ENCODE measurements at regions not wholly inside any gene's neighbourhood (a gene's known extent, or its start where the extent isn't known, plus 50 kb on each side); places are given as distances from the start of the nearest gene placed in this dataset.
"Not testable (repeated sequence)": the region's sequence is repeated elsewhere in the genome, so short reads cannot be mapped to it uniquely, and the experiment has no call there.

DNA sequence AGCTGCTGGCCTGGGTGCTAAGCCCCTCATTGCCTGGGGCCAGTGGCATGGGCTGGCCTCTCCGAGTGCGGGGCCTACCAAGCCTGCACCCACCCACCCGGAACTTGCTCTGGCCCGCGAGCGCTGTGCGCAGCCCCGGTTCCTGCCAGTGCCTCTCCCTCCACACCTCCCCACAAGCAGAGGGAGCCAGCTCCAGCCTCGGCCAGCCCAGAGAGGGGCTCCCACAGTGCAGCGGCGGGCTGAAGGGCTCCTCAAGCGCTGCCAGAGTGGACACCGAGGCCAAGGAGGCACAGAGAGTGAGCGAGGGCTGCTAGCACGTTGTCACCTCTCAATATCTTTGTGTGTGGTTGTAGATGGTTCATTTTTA lies 74.8 kb upstream of the ATP1A1 start:
- not testable (repeated sequence) for DNase-seq (ENCODE audit: low read depth)

- DNase-seq (ENCODE audit: low read depth), result no peak
Measured at GRCh38 chr1:116298746-116299145, 74.3 kb upstream of the ATP1A1 start.

DNA sequence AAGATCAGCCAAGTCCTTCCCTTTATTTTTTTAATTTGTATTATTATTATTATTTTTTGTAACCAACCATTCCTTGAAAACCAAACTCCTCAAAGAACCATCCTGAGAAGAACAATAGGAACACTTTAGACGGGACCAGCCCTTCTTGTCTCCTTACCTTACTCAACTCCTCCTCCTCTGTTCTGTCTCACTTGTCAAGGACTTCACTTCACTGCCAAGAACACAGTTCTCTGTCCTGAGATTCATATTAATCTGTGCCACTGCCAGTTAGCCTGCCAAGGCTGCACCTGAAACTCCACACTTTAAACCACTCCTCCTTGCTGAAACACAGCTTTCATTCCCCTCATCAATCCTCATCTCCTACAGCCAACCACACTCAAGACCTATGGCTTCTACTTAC lies 73.8 kb upstream of the ATP1A1 start:
- no peak for DNase-seq (ENCODE audit: low read depth)

DNA sequence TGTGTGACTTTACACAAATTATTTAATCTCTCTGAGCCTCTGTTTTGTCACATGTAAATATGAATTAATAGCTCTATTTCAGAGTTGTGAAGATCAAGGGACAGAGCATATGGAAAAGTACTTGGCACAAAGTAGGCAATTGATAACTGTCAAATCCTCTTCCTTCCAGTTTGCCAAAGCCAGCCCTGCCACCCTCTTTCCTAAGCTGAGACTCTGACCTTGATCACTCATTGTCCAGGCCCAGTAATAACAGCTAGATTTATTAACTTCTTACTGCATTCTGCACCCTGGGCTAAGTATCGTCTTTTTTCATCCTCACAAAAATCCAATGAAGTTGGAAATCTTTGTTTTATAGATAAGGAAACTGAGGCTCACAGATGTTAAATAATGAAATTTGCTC lies 70.8 kb upstream of the ATP1A1 start:
- DNase-seq (ENCODE audit: low read depth), result no peak

- no peak for DNase-seq (ENCODE audit: low read depth)
Measured at GRCh38 chr1:116306102-116306501, 66.9 kb upstream of the ATP1A1 start.

GRCh38 chr1:116306840-116307442 lies 66.1 kb upstream of the ATP1A1 start:
- DNase-seq (ENCODE audit: low read depth), result no peak

DNA sequence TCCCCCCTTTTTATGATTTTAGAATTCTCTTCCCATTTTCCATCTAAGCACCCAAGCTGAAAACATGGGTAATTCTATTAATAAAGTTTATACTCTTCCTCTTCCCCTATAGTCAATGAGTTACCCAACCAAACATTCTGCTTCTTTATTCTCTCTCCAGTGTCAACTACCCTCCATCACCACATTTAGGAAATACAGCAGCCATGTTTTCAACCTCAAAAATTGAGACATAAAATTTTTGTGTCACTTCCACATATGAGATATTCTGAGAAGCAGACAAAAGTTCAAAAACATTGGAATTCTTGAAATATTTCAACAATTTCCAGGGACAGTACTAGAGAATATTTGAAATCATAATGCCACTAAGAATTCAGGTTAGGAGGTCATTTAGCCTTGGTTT lies 64.8 kb upstream of the ATP1A1 start:
- no peak for DNase-seq (ENCODE audit: low read depth)

- DNase-seq (ENCODE audit: low read depth), result no peak
Measured at GRCh38 chr1:116309090-116309870, 63.8 kb upstream of the ATP1A1 start.

GRCh38 chr1:116310180-116310579 lies 62.9 kb upstream of the ATP1A1 start:
- DNase-seq (ENCODE audit: low read depth), result no peak

- DNase-seq (ENCODE audit: low read depth), result no peak
Measured at GRCh38 chr1:116311193-116311592, 61.9 kb upstream of the ATP1A1 start.

DNA sequence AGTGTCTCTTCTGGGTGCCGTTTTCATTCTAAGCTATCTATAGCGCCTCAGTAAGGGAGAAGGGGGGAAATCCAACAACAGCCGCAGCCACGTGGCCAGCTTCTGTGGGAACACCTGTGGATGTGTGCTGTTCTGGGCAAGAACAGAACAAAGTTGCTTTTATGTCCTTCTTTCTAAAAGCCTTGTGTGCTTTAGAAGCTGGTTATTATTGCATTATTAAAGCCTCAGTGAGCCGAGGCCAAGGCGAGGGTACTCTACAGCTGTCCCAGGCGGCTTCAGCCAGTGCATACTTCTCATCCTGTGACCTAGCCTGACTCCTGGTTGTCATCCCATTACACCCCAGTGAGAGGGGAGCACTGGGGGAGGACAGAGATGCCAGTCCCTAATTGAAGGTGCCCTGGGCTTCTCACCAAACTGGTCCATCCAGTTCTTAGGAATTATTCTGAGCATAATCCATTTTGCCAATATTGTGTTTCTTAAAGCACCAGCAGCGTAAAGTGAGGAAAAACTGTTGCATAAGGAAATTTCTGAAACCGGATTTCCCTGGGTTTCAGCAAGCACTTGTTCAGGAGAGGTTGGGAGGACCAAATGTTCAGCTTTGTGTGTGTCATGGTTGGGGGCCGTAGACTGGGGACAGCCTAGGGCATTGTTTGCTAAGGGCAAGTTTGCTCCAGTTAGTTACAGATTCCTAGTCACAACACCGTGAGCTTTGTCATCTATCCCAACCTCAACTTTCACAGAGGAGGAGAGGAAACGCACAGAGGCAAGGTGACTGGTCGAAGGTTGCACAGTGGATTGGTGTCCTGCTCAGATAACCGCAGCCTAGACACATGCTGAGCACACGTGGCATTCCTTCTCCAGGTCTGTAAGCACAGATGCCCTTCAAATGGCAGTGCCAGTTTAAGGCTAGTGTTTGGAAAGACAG lies 61.0 kb upstream of the ATP1A1 start:
- DNase-seq (ENCODE audit: low read depth), result no peak

- DNase-seq (ENCODE audit: low read depth), result no peak
Measured at GRCh38 chr1:116312681-116313069, 60.4 kb upstream of the ATP1A1 start.

GRCh38 chr1:116313776-116314175 lies 59.3 kb upstream of the ATP1A1 start:
- no peak for DNase-seq (ENCODE audit: low read depth)

DNA sequence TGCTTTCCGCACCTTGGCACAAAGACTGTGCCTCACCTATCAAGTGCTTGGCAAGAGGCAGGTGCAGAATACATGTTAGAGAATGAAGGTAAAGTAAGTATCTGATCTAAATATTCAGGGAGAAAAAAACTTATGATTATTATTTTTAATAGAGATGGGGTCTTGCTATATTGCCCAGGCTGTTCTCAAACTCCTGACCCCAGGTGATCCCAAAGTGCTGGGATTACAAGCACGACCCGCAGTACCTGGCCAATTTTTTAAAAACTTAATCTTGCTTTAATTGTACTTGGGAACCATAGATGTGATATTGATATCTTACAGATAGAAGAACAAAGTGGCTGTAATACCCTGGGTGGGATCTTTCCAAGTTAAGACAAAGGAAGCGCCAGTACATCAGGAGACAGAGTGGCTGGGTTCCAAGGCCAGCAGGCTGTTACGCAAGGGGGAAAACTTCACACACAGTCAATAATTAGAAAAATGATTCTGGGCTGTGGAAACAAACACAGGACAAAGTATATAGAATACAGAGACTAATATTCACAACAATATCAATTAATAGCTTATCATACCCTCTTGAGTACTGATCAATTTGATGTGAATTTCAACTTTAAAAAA lies 58.6 kb upstream of the ATP1A1 start:
- DNase-seq (ENCODE audit: low read depth), result no peak

DNA sequence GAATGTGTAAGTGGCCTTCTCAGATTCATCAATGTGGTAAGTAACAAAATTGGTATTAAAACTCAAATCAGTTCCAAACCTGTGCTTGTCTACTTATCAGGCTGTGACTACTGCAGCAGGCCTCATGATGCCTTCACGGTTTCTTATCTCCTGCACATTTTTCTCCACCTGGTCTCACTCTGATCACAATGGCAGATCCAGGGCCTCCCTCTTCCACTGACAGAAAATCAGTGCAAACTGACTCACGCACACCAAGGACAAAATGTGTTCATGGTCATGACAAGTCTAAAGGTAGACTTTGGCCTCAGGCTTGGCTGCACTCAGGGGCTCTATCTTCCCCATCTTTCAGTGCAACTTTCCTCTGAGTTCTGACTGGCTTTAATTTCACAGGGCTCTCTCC lies 56.7 kb upstream of the ATP1A1 start:
- no peak for DNase-seq (ENCODE audit: low read depth)

DNA sequence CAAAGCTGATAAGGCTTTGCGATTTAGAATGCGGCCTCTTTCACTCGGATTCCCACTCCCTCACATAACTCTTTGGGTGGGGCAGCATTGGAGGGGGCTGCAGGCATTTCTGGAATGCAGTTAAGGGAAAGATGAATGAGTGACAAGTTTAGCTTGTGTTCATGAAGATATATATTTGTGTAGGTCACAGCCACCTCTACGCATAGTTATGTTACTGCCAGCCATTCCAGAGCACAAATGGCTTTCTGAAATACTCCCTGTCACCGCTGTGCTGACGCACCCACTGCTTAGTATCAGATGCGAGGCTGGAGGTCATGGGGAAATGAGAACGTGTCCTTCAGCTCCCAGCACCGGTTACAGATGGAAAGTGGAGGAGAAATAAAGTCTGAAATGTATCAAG lies 54.1 kb upstream of the ATP1A1 start:
- no peak for DNase-seq (ENCODE audit: low read depth)

DNA sequence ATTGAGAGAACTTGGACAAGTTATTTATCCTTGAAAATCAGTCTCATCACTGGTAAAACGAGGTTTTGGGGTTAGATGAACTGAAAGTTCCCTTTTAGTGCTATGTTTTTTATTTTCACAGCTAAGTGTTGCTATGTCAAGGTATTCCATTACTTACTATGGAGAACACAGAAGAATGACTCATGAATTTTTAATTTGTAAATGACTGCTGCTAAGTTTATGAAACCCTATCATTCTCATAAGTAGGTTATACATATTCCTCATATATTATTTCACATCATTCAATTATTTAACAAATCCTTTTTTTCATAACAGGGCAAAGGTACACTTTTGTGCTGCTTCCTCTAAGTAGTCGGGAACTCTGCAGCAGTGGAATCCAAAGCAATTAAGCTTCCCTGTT lies 52.2 kb upstream of the ATP1A1 start:
- no peak for DNase-seq (ENCODE audit: low read depth)

- DNase-seq (ENCODE audit: low read depth), result no peak
Measured at GRCh38 chr1:116321766-116322175, 51.3 kb upstream of the ATP1A1 start.

DNA sequence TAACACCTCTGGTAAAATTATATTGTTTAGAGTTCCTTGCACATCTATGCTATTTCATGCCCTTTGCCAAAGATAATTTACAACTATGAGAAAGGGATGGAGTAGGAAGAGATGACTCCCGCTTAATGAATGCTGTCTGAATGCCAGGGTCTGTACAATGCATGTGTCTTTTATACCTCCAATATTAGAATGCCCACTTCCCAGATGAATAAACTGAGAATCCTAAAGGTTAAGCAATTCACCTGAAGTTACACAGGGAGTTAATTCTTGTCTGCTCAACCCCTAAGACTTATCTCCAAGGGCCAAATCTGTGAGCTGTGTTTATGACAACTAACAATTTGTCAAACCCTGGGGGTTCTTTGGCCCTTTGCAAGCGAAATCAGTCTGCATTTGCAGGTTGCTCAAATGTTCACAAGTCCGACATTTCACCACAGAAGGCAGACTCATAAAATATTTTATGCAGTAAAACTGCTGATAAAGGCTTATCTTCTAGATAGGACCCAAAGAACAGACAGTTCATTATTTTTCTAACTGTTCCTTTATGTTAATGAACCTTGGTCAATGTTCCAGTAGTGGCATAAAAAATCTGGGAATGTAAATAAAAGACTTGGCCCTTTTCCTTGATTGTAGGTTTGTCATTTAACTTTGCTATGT lies 50.2 kb upstream of the ATP1A1 start:
- DNase-seq (ENCODE audit: low read depth), result no peak
